ENCODE measurements at regions not wholly inside any gene's neighbourhood (a gene's known extent, or its start where the extent isn't known, plus 50 kb on each side); places are given as distances from the start of the nearest gene placed in this dataset.

GRCh38 chr2:125274718-125275117 is 1249.6 kb downstream of the CNTNAP5 start:
- Histone ChIP-seq H2AFZ (ENCODE audit: low read depth, low read length) (no peak overlapping the region), H3K18ac (ENCODE audit: low read depth in 1 of 2, low read length in 2 of 2) (no peak overlapping the region), H3K9ac (ENCODE audit: low read length) (no peak overlapping the region), H3K27me3 (ENCODE audit: control insufficient read depth in 1 of 2, insufficient read depth in 1 of 2, low read length in 2 of 2) (no peaks in the 10 kb centered on the region), H3K27ac (ENCODE audit: low read length, poor library complexity, severe bottlenecking) (no peak overlapping the region), H3K79me1 (replicated peaks; ENCODE audit: low read length, poor library complexity, severe bottlenecking) (no peaks in the 10 kb centered on the region), H3K23ac (ENCODE audit: low read length in 2 of 2) (no peak overlapping the region), H3K36me3 (ENCODE audit: control insufficient read depth in 1 of 2, insufficient read depth in 2 of 2, low read depth in 1 of 2, low read length in 2 of 2) (no peaks in the 10 kb centered on the region), H3K14ac (ENCODE audit: low read length in 2 of 2) (no peak overlapping the region), H2AK5ac (ENCODE audit: low read length, severe bottlenecking) (no peak overlapping the region), H4K8ac (ENCODE audit: low read length) (no peak overlapping the region), H2BK12ac (ENCODE audit: low read length in 2 of 2) (no peak overlapping the region), H3K9me3 (ENCODE audit: control insufficient read depth, low read length) (peaks cover 7% of the 10 kb centered on the region), H3K4me1 (ENCODE audit: control insufficient read depth, insufficient read depth, low read depth, low read length) (no peaks in the 10 kb centered on the region), H2BK15ac (ENCODE audit: low read depth, poor library complexity, severe bottlenecking) (no peak overlapping the region), H3K4ac (ENCODE audit: low read depth in 1 of 2, low read length in 2 of 2) (no peak overlapping the region), H2BK120ac (ENCODE audit: low read depth, low read length) (no peak overlapping the region), H4K91ac (ENCODE audit: low read length) (no peak overlapping the region), H3K4me3 (ENCODE audit: insufficient read depth in 1 of 2, low read depth in 1 of 2, low read length in 2 of 2) (no peak overlapping the region), H3K4me2 (ENCODE audit: low read length, poor library complexity, severe bottlenecking) (no peak overlapping the region), H2BK5ac (ENCODE audit: low read depth, low read length, poor library complexity, severe bottlenecking) (no peak overlapping the region)
- no peak for DNase-seq
- WGBS, result 80% methylated on average over 4 of the region's 4 CpGs

DNA sequence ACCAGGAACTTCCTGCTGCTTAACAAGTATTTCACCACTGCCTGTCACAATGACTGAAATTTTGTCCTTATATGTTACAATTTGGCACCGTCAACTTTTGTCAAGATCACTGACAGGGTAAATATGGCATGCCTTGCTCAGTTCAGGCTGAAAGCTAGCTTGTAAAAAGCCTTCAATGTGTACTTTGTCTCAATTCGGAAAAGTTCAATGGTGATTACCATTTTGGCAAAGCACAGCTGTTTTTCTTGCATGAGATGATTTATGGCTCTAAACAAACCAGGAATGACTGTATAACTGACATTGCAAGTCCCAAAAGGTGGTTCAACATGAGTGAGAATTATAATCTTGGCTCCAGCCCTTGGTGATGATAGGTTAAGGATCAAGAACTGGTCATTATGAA is 1255.2 kb downstream of the CNTNAP5 start:
- H3K4ac ChIP-seq (ENCODE audit: low read depth in 1 of 2, low read length in 2 of 2), result no peak overlapping the region
- H3K9me3 ChIP-seq (ENCODE audit: control insufficient read depth, low read length), result peaks cover 4% of the 10 kb centered on the region
- H4K8ac ChIP-seq (ENCODE audit: low read length), result no peak overlapping the region
- H3K4me3 ChIP-seq (ENCODE audit: insufficient read depth in 1 of 2, low read depth in 1 of 2, low read length in 2 of 2), result no peak overlapping the region
- H4K91ac ChIP-seq (ENCODE audit: low read length), result no peak overlapping the region
- no peaks in the 10 kb centered on the region for H3K36me3 ChIP-seq (ENCODE audit: control insufficient read depth in 1 of 2, insufficient read depth in 2 of 2, low read depth in 1 of 2, low read length in 2 of 2)
- no peak overlapping the region for H2AK5ac ChIP-seq (ENCODE audit: low read length, severe bottlenecking)
- H3K18ac ChIP-seq (ENCODE audit: low read depth in 1 of 2, low read length in 2 of 2), result no peak overlapping the region
- no peak overlapping the region for H2BK5ac ChIP-seq (ENCODE audit: low read depth, low read length, poor library complexity, severe bottlenecking)
- H2BK15ac ChIP-seq (ENCODE audit: low read depth, poor library complexity, severe bottlenecking), result no peak overlapping the region
- H3K4me2 ChIP-seq (ENCODE audit: low read length, poor library complexity, severe bottlenecking), result no peak overlapping the region
- H3K23ac ChIP-seq (ENCODE audit: low read length in 2 of 2), result no peak overlapping the region
- no peaks in the 10 kb centered on the region for H3K27me3 ChIP-seq (ENCODE audit: control insufficient read depth in 1 of 2, insufficient read depth in 1 of 2, low read length in 2 of 2)
- H2AFZ ChIP-seq (ENCODE audit: low read depth, low read length), result no peak overlapping the region
- H3K27ac ChIP-seq (ENCODE audit: low read length, poor library complexity, severe bottlenecking), result no peak overlapping the region
- no peak overlapping the region for H2BK12ac ChIP-seq (ENCODE audit: low read length in 2 of 2)
- 75% methylated on average over 2 of the region's 2 CpGs for WGBS
- H3K9ac ChIP-seq (ENCODE audit: low read length), result no peak overlapping the region
- no peak for DNase-seq
- H3K79me1 ChIP-seq (replicated peaks; ENCODE audit: low read length, poor library complexity, severe bottlenecking), result no peaks in the 10 kb centered on the region
- no peak overlapping the region for H3K14ac ChIP-seq (ENCODE audit: low read length in 2 of 2)
- no peaks in the 10 kb centered on the region for H3K4me1 ChIP-seq (ENCODE audit: control insufficient read depth, insufficient read depth, low read depth, low read length)
- H2BK120ac ChIP-seq (ENCODE audit: low read depth, low read length), result no peak overlapping the region

- WGBS, result no CpG with 5 or more reads among the region's 1 CpG
- H3K18ac ChIP-seq (ENCODE audit: low read depth in 1 of 2, low read length in 2 of 2), result no peak overlapping the region
- no peak overlapping the region for H2BK5ac ChIP-seq (ENCODE audit: low read depth, low read length, poor library complexity, severe bottlenecking)
- no peak overlapping the region for H3K9ac ChIP-seq (ENCODE audit: low read length)
- no peak overlapping the region for H3K4me2 ChIP-seq (ENCODE audit: low read length, poor library complexity, severe bottlenecking)
- DNase-seq, result no peak
- no peak overlapping the region for H3K4me3 ChIP-seq (ENCODE audit: insufficient read depth in 1 of 2, low read depth in 1 of 2, low read length in 2 of 2)
- H2BK15ac ChIP-seq (ENCODE audit: low read depth, poor library complexity, severe bottlenecking), result no peak overlapping the region
- no peak overlapping the region for H3K14ac ChIP-seq (ENCODE audit: low read length in 2 of 2)
- H2BK12ac ChIP-seq (ENCODE audit: low read length in 2 of 2), result no peak overlapping the region
- H4K8ac ChIP-seq (ENCODE audit: low read length), result no peak overlapping the region
- no peak overlapping the region for H2AK5ac ChIP-seq (ENCODE audit: low read length, severe bottlenecking)
- H3K9me3 ChIP-seq (ENCODE audit: control insufficient read depth, low read length), result peaks cover 4% of the 10 kb centered on the region
- H3K4me1 ChIP-seq (ENCODE audit: control insufficient read depth, insufficient read depth, low read depth, low read length), result no peaks in the 10 kb centered on the region
- no peak overlapping the region for H4K91ac ChIP-seq (ENCODE audit: low read length)
- H3K23ac ChIP-seq (ENCODE audit: low read length in 2 of 2), result no peak overlapping the region
- no peaks in the 10 kb centered on the region for H3K27me3 ChIP-seq (ENCODE audit: control insufficient read depth in 1 of 2, insufficient read depth in 1 of 2, low read length in 2 of 2)
- no peak overlapping the region for H2AFZ ChIP-seq (ENCODE audit: low read depth, low read length)
- H3K36me3 ChIP-seq (ENCODE audit: control insufficient read depth in 1 of 2, insufficient read depth in 2 of 2, low read depth in 1 of 2, low read length in 2 of 2), result no peaks in the 10 kb centered on the region
- no peaks in the 10 kb centered on the region for H3K79me1 ChIP-seq (replicated peaks; ENCODE audit: low read length, poor library complexity, severe bottlenecking)
- no peak overlapping the region for H3K4ac ChIP-seq (ENCODE audit: low read depth in 1 of 2, low read length in 2 of 2)
- H2BK120ac ChIP-seq (ENCODE audit: low read depth, low read length), result no peak overlapping the region
- no peak overlapping the region for H3K27ac ChIP-seq (ENCODE audit: low read length, poor library complexity, severe bottlenecking)
Observed at GRCh38 chr2:125281242-125281641, 1256.2 kb downstream of the CNTNAP5 start.

- Histone ChIP-seq H3K18ac (ENCODE audit: low read depth in 1 of 2, low read length in 2 of 2) (no peak overlapping the region), H2AK5ac (ENCODE audit: low read length, severe bottlenecking) (no peak overlapping the region), H3K4ac (ENCODE audit: low read depth in 1 of 2, low read length in 2 of 2) (no peak overlapping the region), H3K27me3 (ENCODE audit: control insufficient read depth in 1 of 2, insufficient read depth in 1 of 2, low read length in 2 of 2) (no peaks in the 10 kb centered on the region), H3K23ac (ENCODE audit: low read length in 2 of 2) (no peak overlapping the region), H3K36me3 (ENCODE audit: control insufficient read depth in 1 of 2, insufficient read depth in 2 of 2, low read depth in 1 of 2, low read length in 2 of 2) (no peaks in the 10 kb centered on the region), H2BK5ac (ENCODE audit: low read depth, low read length, poor library complexity, severe bottlenecking) (no peak overlapping the region), H2BK12ac (ENCODE audit: low read length in 2 of 2) (no peak overlapping the region), H3K9me3 (ENCODE audit: control insufficient read depth, low read length) (peaks cover 38% of the 10 kb centered on the region), H2AFZ (ENCODE audit: low read depth, low read length) (no peak overlapping the region), H3K14ac (ENCODE audit: low read length in 2 of 2) (no peak overlapping the region), H4K8ac (ENCODE audit: low read length) (no peak overlapping the region), H2BK120ac (ENCODE audit: low read depth, low read length) (no peak overlapping the region), H3K79me1 (replicated peaks; ENCODE audit: low read length, poor library complexity, severe bottlenecking) (no peaks in the 10 kb centered on the region), H3K4me2 (ENCODE audit: low read length, poor library complexity, severe bottlenecking) (no peak overlapping the region), H2BK15ac (ENCODE audit: low read depth, poor library complexity, severe bottlenecking) (no peak overlapping the region), H3K9ac (ENCODE audit: low read length) (no peak overlapping the region), H4K91ac (ENCODE audit: low read length) (no peak overlapping the region), H3K4me1 (ENCODE audit: control insufficient read depth, insufficient read depth, low read depth, low read length) (no peaks in the 10 kb centered on the region), H3K27ac (ENCODE audit: low read length, poor library complexity, severe bottlenecking) (no peak overlapping the region), H3K4me3 (ENCODE audit: insufficient read depth in 1 of 2, low read depth in 1 of 2, low read length in 2 of 2) (no peak overlapping the region)
- 62% methylated on average over 5 of the region's 5 CpGs for WGBS
- DNase-seq, result no peak
Observed at GRCh38 chr2:125296742-125297141, 1271.7 kb downstream of the CNTNAP5 start.
